GM23248 (cell line): ENCODE measurements at regions not wholly inside any gene's neighbourhood (a gene's known extent, or its start where the extent isn't known, plus 50 kb on each side); places are given as distances from the start of the nearest gene placed in this dataset.

Source experiments
- DNase-seq: peaks from one replicate; pipeline ENCODE4 v3.0.0-alpha.2; 2015
- H2AFZ ChIP-seq: fragments of 200-600 bp; sonication (generic); 2 replicates; pipeline ENCODE4 v1.6.1; 2016; ENCODE audit warnings: antibody characterized with exemption
- H3F3A ChIP-seq: fragments of 200-600 bp; sonication (generic); 2 replicates; pipeline ENCODE4 v1.6.1; 2016; ENCODE audit warnings: mild to moderate bottlenecking, antibody characterized with exemption, mixed run types; ENCODE audit not compliant: insufficient read depth
- H3K27ac ChIP-seq: fragments of 200-600 bp; sonication (generic); 2 replicates; pipeline ENCODE4 v1.5.1; 2016; ENCODE audit warnings: mild to moderate bottlenecking
- H3K27me3 ChIP-seq: fragments of 200-600 bp; sonication (generic); replicated peaks from 2 replicates; pipeline ENCODE4 v1.6.1; 2016; ENCODE audit warnings: mild to moderate bottlenecking; ENCODE audit not compliant: insufficient read depth
- H3K36me3 ChIP-seq: fragments of 200-600 bp; sonication (generic); 2 replicates; pipeline ENCODE4 v1.6.1; 2016; ENCODE audit warnings: low read depth, mild to moderate bottlenecking
- H3K4me1 ChIP-seq: fragments of 200-600 bp; sonication (generic); 2 replicates; pipeline ENCODE4 v1.6.1; 2016; ENCODE audit warnings: mild to moderate bottlenecking; ENCODE audit not compliant: insufficient read depth
- H3K4me2 ChIP-seq: fragments of 200-600 bp; sonication (generic); one replicate; pipeline ENCODE4 v1.6.1; 2016; ENCODE audit warnings: mild to moderate bottlenecking; ENCODE audit not compliant: unreplicated experiment
- H3K4me3 ChIP-seq: fragments of 200-600 bp; sonication (generic); 2 replicates; pipeline ENCODE4 v1.5.1; 2016; ENCODE audit warnings: mild to moderate bottlenecking
- H3K79me2 ChIP-seq: fragments of 200-600 bp; sonication (generic); 2 replicates; pipeline ENCODE4 v1.6.1; 2016; ENCODE audit warnings: mild to moderate bottlenecking; ENCODE audit not compliant: insufficient read depth
- H3K9ac ChIP-seq: fragments of 200-600 bp; sonication (generic); 2 replicates; pipeline ENCODE4 v1.6.1; 2016; ENCODE audit warnings: mild to moderate bottlenecking
- H3K9me2 ChIP-seq: fragments of 200-600 bp; sonication (generic); 2 replicates; pipeline ENCODE4 v1.6.1; 2016; ENCODE audit warnings: mixed run types, mild to moderate bottlenecking, moderate library complexity; ENCODE audit not compliant: insufficient read depth
- H3K9me3 ChIP-seq: fragments of 200-600 bp; sonication (generic); one replicate; pipeline ENCODE4 v1.6.1; 2017; ENCODE audit warnings: low read depth
- H4K20me1 ChIP-seq: fragments of 200-600 bp; sonication (generic); 2 replicates; pipeline ENCODE4 v1.6.0; 2016; ENCODE audit not compliant: insufficient read depth
- EZH2 ChIP-seq: fragments of 200-600 bp; sonication (generic); IDR thresholded peaks from 2 replicates; pipeline ENCODE4 v1.6.1; 2018; ENCODE audit warnings: antibody characterized with exemption, mild to moderate bottlenecking; ENCODE audit not compliant: insufficient read depth, poor library complexity, severe bottlenecking
- EZH2phosphoT487 ChIP-seq: fragments of 200-600 bp; sonication (generic); IDR thresholded peaks from 2 replicates; pipeline ENCODE4 v1.6.1; 2018; ENCODE audit warnings: antibody characterized with exemption, moderate library complexity, mild to moderate bottlenecking, low read depth; ENCODE audit not compliant: insufficient read depth
- WGBS, 2 experiments: methylation state at CpG; one replicate each; pipeline ENCODE4 v1.1.6; 2015 to 2017; ENCODE audit warnings: low lambda C conversion rate in 2 of 2, low coverage in 1 of 2; ENCODE audit errors: missing lambda C conversion rate in 2 of 2; 5-methylcytosine and 5-hydroxymethylcytosine counted together
- in situ Hi-C: fragments of 300-500 bp; cut with MboI; formaldehyde crosslinking; loops from 2 replicates; pipeline ENCODE4 v1.15.0; 2020

DNA sequence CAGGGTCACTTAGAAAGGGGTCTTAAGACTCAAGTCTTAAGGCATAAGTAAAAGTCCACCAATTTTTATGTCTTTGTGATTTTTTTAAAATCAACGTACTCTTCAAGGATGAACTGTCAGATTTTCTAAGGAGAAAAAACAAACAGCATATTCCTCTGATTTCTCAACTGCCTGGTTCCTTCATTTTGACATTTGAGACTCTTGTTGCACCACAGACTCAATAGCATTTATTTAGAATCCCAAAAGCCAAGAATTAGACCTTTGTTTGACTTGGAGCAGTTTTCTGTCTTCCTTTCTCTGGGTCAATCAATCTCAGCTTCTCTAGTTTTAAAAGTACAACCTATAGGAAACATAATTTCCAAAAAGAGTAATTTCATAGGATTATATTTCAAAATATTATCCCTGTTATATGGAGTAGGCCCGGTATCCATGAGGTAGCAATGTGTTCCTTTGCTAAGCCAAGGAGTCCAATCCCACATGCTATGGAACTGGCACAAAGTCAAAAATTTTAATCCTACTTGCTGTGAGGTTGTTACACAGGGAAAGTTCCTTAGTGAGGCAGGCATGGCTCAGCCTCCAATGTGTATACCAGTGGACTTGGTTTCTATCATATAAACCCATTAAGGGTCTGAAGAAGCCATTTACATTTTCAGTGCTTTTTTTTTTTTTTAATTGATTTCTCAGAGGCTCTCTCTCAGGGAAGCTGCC, 405.7 kb downstream of the KIF16B start:
- Histone ChIP-seq H3K9me3 (no peaks in the 10 kb centered on the region), H3K4me1 (no peaks in the 10 kb centered on the region), H3F3A (no peaks in the 10 kb centered on the region), H3K4me2 (no peak overlapping the region), H3K9ac (no peak overlapping the region), H3K9me2 (no peaks in the 10 kb centered on the region), H3K4me3 (no peak overlapping the region), H3K27me3 (no peaks in the 10 kb centered on the region), H3K79me2 (no peaks in the 10 kb centered on the region), H3K27ac (no peak overlapping the region), H3K36me3 (no peaks in the 10 kb centered on the region), H2AFZ (no peak overlapping the region), H4K20me1 (no peaks in the 10 kb centered on the region)
- DNase-seq: no peak
- 21 to 23% methylated on average over 2 of the region's 2 CpGs for WGBS, 2 experiments
- no peak for TF ChIP-seq EZH2phosphoT487
- TF ChIP-seq EZH2: no peak
- in situ Hi-C loops: no loop called here

DNA sequence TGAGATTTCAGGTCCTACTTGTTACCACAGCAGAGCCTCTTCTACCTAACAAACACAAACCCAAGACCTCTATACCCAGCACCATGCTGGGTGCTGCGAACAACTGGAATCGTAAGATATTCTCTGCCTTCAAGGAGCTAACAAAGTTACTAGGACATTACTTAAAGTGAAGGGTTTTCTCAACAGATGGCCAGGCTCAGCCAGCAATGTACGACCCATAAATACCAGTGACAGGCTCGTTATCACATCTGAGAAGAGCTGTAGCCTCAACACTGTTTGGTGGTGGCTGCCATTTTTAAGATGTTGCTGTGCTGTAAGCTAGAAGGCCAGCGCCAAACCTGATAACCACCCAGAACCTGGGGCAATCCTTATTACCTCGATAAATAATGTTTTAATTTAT, 406.5 kb downstream of the KIF16B start:
- no peak for DNase-seq
- no peaks in the 10 kb centered on the region for H3F3A ChIP-seq
- WGBS, 2 experiments: 26 to 41% methylated on average over 6 of the region's 6 CpGs
- no peaks in the 10 kb centered on the region for H3K79me2 ChIP-seq
- in situ Hi-C loops: no loop called here
- H3K4me1 ChIP-seq: no peaks in the 10 kb centered on the region
- no peak for TF ChIP-seq EZH2
- H3K27me3 ChIP-seq: no peaks in the 10 kb centered on the region
- no peak overlapping the region for H3K4me2 ChIP-seq
- no peaks in the 10 kb centered on the region for H3K9me2 ChIP-seq
- no peaks in the 10 kb centered on the region for H4K20me1 ChIP-seq
- H3K4me3 ChIP-seq: no peak overlapping the region
- H2AFZ ChIP-seq: no peak overlapping the region
- H3K27ac ChIP-seq: no peak overlapping the region
- H3K9ac ChIP-seq: no peak overlapping the region
- H3K9me3 ChIP-seq: no peaks in the 10 kb centered on the region
- H3K36me3 ChIP-seq: no peaks in the 10 kb centered on the region

DNA sequence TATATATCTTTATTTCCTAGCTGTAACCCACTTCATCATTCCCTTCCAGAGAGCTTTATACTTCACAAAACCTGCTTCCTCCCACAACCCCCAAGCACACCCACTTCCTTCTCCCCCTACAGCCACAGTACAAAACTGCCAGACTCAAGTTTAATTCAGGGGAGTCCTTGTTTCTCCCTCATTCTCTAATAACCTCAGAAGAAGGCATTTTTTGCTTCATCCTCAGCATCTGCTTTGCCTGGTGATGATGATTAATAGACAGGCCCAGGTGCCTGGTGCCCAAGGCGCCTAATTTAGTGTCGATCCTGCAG, 414.3 kb downstream of the KIF16B start:
- Histone ChIP-seq H3K9ac (no peak overlapping the region), H3K9me2 (no peaks in the 10 kb centered on the region), H3K36me3 (no peaks in the 10 kb centered on the region), H3K79me2 (no peaks in the 10 kb centered on the region), H3K9me3 (no peaks in the 10 kb centered on the region), H3K27me3 (no peaks in the 10 kb centered on the region), H3F3A (no peaks in the 10 kb centered on the region), H3K4me1 (no peaks in the 10 kb centered on the region), H4K20me1 (no peaks in the 10 kb centered on the region), H2AFZ (no peak overlapping the region), H3K27ac (no peak overlapping the region), H3K4me2 (no peak overlapping the region), H3K4me3 (no peak overlapping the region)
- DNase-seq: no peak
- TF ChIP-seq EZH2phosphoT487 (no peak), EZH2 (no peak)
- in situ Hi-C loops: no loop called here
- WGBS, 2 experiments: 23 to 44% methylated on average over 2 of the region's 2 CpGs

DNA sequence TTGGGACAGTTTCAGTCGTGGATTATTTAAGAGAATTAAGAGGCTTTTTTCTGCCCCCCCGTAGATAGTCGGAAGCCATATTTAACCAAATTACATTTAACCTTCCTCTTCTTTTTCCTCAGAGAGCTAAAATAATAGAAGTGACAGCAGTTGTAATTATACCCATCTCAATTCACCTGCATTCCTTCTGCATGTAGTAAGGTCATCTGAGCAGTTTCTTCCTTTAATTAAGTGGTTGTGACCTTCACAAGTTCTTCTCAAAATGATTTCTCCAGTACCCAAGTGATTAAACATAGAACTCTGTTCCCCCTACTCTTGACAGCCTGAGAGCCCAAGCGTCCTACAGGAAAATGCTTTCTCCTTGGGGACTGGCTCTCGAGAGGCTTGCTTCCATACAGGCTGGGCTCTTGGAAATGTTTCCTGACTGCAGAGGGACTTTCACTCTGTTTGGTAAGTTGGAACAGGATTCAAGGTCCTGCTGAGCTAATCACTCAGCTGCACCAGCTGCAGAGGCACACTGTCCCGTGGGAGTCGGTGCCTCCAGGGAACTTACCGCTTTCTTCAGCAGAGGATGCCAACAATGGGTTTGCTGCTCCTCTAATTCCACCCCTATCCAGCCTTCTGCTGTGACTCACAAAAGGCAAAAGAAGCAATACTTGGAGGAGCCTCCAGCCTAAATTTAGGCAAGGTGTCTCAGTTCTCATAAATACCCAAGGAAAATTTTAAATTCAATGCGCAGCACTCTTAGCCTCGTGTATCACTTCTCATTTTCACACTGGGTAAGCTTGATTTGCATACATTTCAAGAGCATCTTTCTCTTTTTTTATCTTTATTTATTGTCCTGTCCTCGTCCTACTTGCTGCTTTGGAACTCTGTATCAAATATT, 414.9 kb downstream of the KIF16B start:
- Histone ChIP-seq H3K4me3 (no peak overlapping the region), H2AFZ (no peak overlapping the region), H3F3A (no peaks in the 10 kb centered on the region), H3K27ac (no peak overlapping the region), H3K9ac (no peak overlapping the region), H4K20me1 (no peaks in the 10 kb centered on the region), H3K36me3 (no peaks in the 10 kb centered on the region), H3K79me2 (no peaks in the 10 kb centered on the region), H3K4me1 (no peaks in the 10 kb centered on the region), H3K9me3 (no peaks in the 10 kb centered on the region), H3K27me3 (no peaks in the 10 kb centered on the region), H3K9me2 (no peaks in the 10 kb centered on the region), H3K4me2 (no peak overlapping the region)
- TF ChIP-seq EZH2phosphoT487 (no peak), EZH2 (no peak)
- in situ Hi-C loops: no loop called here
- no peak for DNase-seq
- 22 to 32% methylated on average over 11 of the region's 11 CpGs for WGBS, 2 experiments
